GM18508 (cell line): ENCODE measurements at regions not wholly inside any gene's neighbourhood (a gene's known extent, or its start where the extent isn't known, plus 50 kb on each side); places are given as distances from the start of the nearest gene placed in this dataset.

Experiments
- ATAC-seq: cut with Tn5 transposase; IDR thresholded peaks from one replicate; pipeline ENCODE4 v1.9.1; 2021; ENCODE audit warnings: moderate number of reproducible peaks; ENCODE audit not compliant: insufficient read depth, unreplicated experiment

GRCh38 chr6:91782802-91783201, 1195.9 kb upstream of the MAP3K7 start:
- ATAC-seq = no peak

- ATAC-seq = no peak
Observed at GRCh38 chr6:91781946-91782345, 1195.1 kb upstream of the MAP3K7 start.

GRCh38 chr6:91780270-91780669, 1193.4 kb upstream of the MAP3K7 start:
- no peak for ATAC-seq

GRCh38 chr6:91761621-91762020, 1174.7 kb upstream of the MAP3K7 start:
- no peak for ATAC-seq

GRCh38 chr6:91754691-91755090, 1167.8 kb upstream of the MAP3K7 start:
- ATAC-seq = no peak

- no peak for ATAC-seq
Observed at GRCh38 chr6:91751526-91751925, 1164.7 kb upstream of the MAP3K7 start.

GRCh38 chr6:91744566-91744965, 1157.7 kb upstream of the MAP3K7 start:
- no peak for ATAC-seq

GRCh38 chr6:91743756-91744155, 1156.9 kb upstream of the MAP3K7 start:
- ATAC-seq = no peak

GRCh38 chr6:91731939-91732338, 1145.1 kb upstream of the MAP3K7 start:
- ATAC-seq = no peak

GRCh38 chr6:91730710-91731109, 1143.8 kb upstream of the MAP3K7 start:
- no peak for ATAC-seq

GRCh38 chr6:91720324-91720723, 1133.5 kb upstream of the MAP3K7 start:
- no peak for ATAC-seq

- ATAC-seq = peak; percentile 90
Observed at GRCh38 chr6:91719414-91719813, 1132.5 kb upstream of the MAP3K7 start.

GRCh38 chr6:91718198-91718597, 1131.3 kb upstream of the MAP3K7 start:
- ATAC-seq = peak; percentile 65

- ATAC-seq = no peak
Observed at GRCh38 chr6:91717094-91717493, 1130.2 kb upstream of the MAP3K7 start.

- ATAC-seq = no peak
Observed at GRCh38 chr6:91716361-91716760, 1129.5 kb upstream of the MAP3K7 start.

GRCh38 chr6:91715171-91715805, 1128.4 kb upstream of the MAP3K7 start:
- ATAC-seq = no peak

GRCh38 chr6:91713911-91714310, 1127.0 kb upstream of the MAP3K7 start:
- no peak for ATAC-seq

GRCh38 chr6:91711518-91711917, 1124.6 kb upstream of the MAP3K7 start:
- ATAC-seq = no peak

- ATAC-seq = no peak
Observed at GRCh38 chr6:91710342-91710741, 1123.5 kb upstream of the MAP3K7 start.

GRCh38 chr6:91708534-91708933, 1121.7 kb upstream of the MAP3K7 start:
- ATAC-seq = no peak

GRCh38 chr6:91705646-91706045, 1118.8 kb upstream of the MAP3K7 start:
- ATAC-seq = no peak

GRCh38 chr6:91704531-91704930, 1117.7 kb upstream of the MAP3K7 start:
- no peak for ATAC-seq
